BE2C (cell line): ENCODE measurements at regions not wholly inside any gene's neighbourhood (a gene's known extent, or its start where the extent isn't known, plus 50 kb on each side); places are given as distances from the start of the nearest gene placed in this dataset.
"Not testable (repeated sequence)": the region's sequence is repeated elsewhere in the genome, so short reads cannot be mapped to it uniquely, and the experiment has no call there.

Experiments used
- DNase-seq: peaks from one replicate; pipeline ENCODE4 v3.0.0-alpha.2; 2020
- H3K27me3 ChIP-seq: fragments of 250-450 bp; sonication (Bioruptor Pico); 2 replicates; pipeline ENCODE4 v1.5.1; 2020; ENCODE audit warnings: mild to moderate bottlenecking
- H3K36me3 ChIP-seq: fragments of 250-450 bp; sonication (Bioruptor Pico); 2 replicates; pipeline ENCODE4 v1.5.1; 2020; ENCODE audit warnings: mild to moderate bottlenecking
- H3K4me1 ChIP-seq: fragments of 250-450 bp; sonication (Bioruptor Pico); 2 replicates; pipeline ENCODE4 v1.5.1; 2020
- H3K4me3 ChIP-seq: 2 replicates; pipeline ENCODE4 v1.5.1; 2011; ENCODE audit warnings: low read depth, low read length
- H3K9me3 ChIP-seq: fragments of 250-450 bp; sonication (Bioruptor Pico); 2 replicates; pipeline ENCODE4 v1.5.1; 2020
- CTCF ChIP-seq: IDR thresholded peaks from 2 replicates; pipeline ENCODE4 v1.5.1; 2012; ENCODE audit warnings: mild to moderate bottlenecking, low read depth, low read length

- no peaks in the 10 kb centered on the region for H3K9me3 ChIP-seq
- no peaks in the 10 kb centered on the region for H3K36me3 ChIP-seq
- no peak for TF ChIP-seq CTCF
- H3K4me3 ChIP-seq: no peak overlapping the region
- H3K27me3 ChIP-seq: no peaks in the 10 kb centered on the region
- DNase-seq: no peak
- no peaks in the 10 kb centered on the region for H3K4me1 ChIP-seq
Observed at GRCh38 chrX:34338046-34338445, 205.9 kb upstream of the FAM47A start.

GRCh38 chrX:34335376-34335775 lies 203.3 kb upstream of the FAM47A start:
- not testable (repeated sequence) for H3K9me3 ChIP-seq, H3K4me1 ChIP-seq, H3K27me3 ChIP-seq, DNase-seq, H3K36me3 ChIP-seq, H3K4me3 ChIP-seq

- H3K27me3 ChIP-seq: no peaks in the 10 kb centered on the region
- TF ChIP-seq CTCF: peak; percentile 26
- H3K36me3 ChIP-seq: no peaks in the 10 kb centered on the region
- H3K4me3 ChIP-seq: no peak overlapping the region
- DNase-seq: no peak
- H3K9me3 ChIP-seq: no peaks in the 10 kb centered on the region
- no peaks in the 10 kb centered on the region for H3K4me1 ChIP-seq
Observed at GRCh38 chrX:34332334-34332733, 200.2 kb upstream of the FAM47A start.

GRCh38 chrX:34325460-34325859 lies 193.3 kb upstream of the FAM47A start:
- DNase-seq: no peak
- Histone ChIP-seq H3K9me3 (no peaks in the 10 kb centered on the region), H3K36me3 (no peaks in the 10 kb centered on the region), H3K4me1 (no peaks in the 10 kb centered on the region), H3K27me3 (no peaks in the 10 kb centered on the region), H3K4me3 (no peak overlapping the region)
- TF ChIP-seq CTCF: no peak

GRCh38 chrX:34320424-34320823 lies 188.3 kb upstream of the FAM47A start:
- DNase-seq, H3K27me3 ChIP-seq, H3K4me3 ChIP-seq, H3K4me1 ChIP-seq, H3K9me3 ChIP-seq, H3K36me3 ChIP-seq: not testable (repeated sequence)

GRCh38 chrX:34300871-34301270 lies 168.8 kb upstream of the FAM47A start:
- DNase-seq: peak; percentile 32
- Histone ChIP-seq H3K4me3 (no peak overlapping the region), H3K27me3 (no peaks in the 10 kb centered on the region), H3K9me3 (no peaks in the 10 kb centered on the region), H3K36me3 (no peaks in the 10 kb centered on the region), H3K4me1 (no peaks in the 10 kb centered on the region)
- TF ChIP-seq CTCF: peak; percentile 52

- H3K36me3 ChIP-seq: no peaks in the 10 kb centered on the region
- DNase-seq: no peak
- no peaks in the 10 kb centered on the region for H3K27me3 ChIP-seq
- H3K4me1 ChIP-seq: no peaks in the 10 kb centered on the region
- no peak overlapping the region for H3K4me3 ChIP-seq
- no peak for TF ChIP-seq CTCF
- no peaks in the 10 kb centered on the region for H3K9me3 ChIP-seq
Observed at GRCh38 chrX:34299451-34299967, 167.4 kb upstream of the FAM47A start.
